ENCODE measurements at regions not wholly inside any gene's neighbourhood (a gene's known extent, or its start where the extent isn't known, plus 50 kb on each side); places are given as distances from the start of the nearest gene placed in this dataset.
A peak's percentile ranks its signal among the peaks of the same experiment; 100 is the strongest.

DNA sequence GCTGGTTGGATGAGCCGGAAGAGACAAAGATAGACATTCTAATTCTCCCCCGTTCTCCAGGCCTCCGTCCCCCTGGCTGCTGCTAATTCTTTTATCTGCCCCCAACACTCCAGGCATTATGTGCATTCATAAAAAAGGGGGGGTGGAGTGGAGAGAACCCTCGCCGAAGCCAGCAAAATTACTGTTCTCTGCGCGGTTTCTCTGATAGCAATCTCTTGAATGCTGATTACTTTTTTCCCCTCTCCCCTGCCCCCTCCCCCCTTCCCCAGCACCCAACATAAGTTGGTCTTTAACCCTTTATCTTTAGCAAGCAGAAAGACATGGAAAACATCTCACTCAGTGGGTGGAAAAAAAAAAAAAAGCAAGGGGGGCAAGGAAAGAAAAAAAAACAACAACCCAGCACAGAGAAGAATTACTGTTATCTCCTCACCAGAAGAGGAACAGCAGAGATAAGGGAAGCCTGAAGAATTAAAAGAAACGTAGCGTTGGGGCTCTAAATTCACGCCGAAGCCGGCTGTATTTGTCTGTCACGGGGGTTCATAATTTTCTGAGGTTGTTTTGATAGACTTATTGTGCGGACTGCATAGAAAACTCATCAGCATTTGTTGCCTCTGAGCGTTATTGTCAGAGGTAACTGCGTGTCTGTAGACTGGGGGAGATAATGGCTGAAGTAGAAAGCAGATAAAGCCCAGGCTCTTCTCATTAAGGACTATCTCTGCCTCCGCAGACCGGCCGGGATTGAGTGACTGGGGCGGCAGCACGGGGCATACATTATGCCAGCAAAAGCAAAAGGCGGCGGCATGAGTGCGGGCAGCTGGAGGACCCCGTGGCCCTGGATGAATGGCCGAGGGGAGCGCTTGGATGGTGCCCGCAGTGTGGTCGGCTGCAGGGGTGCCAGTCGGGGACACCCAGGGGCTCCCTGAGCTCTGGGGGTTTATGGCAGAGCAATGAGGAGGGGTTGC is 126.9 kb downstream of the MRM1 start:
- DNase-seq (ENCODE audit: low spot score) = no peak

DNA sequence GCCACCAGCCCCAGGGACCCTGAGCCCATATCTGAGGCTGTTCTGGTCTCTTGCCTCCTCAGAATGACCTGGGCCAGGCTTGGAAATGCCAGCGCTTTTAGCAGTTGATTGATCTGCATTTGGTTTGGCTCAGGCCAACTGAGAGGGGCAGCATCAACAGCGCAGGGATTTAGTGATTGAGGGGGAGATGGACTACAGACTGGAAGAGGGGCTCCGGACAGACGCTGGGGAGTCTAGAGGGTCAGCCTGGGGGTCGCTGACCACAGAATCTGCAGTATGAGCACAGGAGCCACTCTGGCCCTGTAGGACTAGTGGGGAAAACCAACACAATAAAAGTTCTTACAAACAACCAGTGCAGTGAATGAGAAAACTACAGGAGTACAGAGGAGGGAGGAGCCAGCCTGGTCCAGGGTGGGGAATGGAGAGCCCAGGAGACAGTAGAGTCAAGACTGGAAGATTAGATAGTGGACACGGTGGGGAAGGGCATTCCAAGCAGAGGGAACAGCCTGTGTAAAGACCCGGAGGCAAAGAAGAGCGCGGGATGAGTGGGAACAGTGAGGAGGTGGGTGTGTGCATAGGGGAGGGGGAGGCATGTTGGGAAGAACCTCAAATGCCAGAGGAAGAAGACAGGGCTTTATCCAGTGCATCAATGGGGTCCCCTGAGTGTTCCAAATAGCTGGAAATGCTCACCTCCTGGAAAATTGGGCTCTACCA is 128.9 kb downstream of the MRM1 start:
- no peak for DNase-seq (ENCODE audit: low spot score)

DNA sequence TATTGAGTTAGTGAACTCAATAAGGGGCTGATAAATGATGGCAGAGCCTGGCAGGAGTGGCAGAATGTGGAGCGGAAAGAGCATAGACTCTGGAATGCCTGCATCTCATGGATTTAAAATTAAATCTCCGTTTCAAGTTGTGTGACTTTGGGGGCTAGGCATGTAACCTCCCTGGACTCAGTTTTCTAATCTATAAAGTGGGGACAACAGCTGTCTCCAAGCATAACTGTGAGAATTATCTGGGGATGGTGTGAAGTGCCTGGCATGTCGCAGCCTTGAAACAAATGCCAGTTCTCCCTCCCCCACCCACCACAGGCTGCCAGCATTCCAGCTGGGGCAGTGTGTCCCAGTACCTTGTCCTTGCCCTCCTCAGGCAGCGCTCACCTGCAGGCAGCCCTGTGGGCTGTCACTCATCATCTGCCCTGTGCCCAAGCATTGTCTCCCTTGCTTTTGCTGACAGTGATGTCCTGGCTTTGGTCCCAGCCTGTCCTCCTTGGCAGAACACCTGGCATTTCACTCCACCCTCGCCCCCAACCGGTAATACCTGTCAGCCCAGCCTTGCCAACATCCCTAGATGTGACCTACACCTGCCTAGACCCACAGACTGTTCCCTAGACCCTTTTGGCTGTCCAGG is 129.6 kb downstream of the MRM1 start:
- no peak for DNase-seq (ENCODE audit: low spot score)

DNA sequence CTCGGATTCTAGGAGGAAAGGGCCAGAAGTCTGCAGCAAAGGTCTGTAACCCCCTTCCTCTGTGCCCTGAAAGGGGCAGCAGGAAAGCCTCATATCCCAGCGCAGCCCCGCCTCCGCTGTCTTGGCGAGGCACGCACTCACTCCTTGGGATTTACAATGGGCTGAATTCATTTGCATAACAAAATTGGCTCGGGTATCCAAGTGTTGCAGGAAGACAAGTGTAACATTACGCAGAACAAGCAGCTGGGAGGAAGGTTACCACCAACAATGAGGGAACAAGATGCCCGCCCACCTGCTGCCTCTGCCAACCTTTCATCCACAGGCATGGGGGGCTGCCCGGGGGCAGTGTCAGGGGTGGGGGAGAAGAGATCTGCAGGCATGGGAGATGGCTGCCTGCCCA is 130.4 kb downstream of the MRM1 start:
- DNase-seq (ENCODE audit: low spot score) = no peak

DNA sequence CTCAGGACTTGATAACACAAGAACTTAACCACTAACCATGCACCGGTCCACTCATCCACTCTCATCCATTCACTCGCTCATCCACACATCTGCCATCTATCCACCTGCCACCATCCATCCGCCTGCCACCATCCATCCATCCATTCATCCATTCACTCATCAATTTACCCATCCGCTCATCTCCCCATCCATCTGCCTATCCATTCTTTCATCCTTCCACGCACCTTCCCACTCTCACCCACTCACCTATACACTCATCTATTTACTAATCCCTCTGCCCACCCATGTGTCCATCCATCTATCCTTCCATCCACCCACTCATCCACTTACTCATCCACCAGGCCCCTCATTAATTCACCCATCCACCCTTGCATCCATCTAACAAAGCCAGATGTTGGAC is 131.0 kb downstream of the MRM1 start:
- DNase-seq (ENCODE audit: low spot score) = no peak

DNA sequence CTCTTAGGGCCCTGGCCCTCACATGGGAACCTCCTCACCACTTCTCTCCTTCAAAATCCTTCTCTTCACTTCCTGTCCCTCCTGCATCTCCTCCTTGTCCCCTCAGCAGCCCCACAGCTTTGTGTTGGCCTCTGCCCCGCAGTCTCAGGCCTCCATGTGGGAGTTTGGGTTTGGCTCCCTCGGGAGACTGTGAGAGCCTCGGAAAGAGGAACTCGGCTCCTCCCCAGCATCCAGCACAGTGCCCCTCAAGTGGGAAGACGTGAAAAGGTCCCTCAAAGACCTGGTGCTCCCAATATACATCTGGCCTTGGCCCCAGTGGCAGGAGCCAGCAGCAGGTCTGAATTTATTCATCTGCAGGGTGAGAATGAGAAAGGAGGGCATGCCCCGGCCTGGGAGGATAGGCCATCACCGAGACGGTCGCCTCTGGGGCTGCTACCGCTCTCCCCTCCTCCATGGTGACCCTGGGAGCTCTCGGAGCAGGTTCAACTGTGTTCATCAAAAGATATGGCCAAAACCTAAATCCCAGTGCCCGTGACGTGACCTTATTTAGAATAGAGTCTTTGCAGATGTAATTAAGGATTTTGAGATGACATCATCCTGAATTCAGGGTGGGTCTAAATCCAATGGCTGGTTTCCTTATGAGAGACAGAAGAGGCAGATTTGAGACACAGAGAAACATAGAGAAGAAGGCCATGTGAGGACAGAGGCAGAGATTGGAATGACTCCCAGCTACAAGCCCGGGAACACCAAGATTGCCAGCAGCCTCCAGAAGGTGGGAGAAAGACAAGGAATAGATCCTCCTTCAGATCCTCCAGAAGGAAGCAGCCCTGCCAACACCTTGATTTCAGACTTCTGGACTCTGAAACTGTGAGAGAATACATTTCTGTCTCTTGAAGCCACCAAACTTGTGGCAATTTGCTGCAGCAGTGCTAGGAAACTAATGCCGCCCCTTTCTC is 135.1 kb downstream of the MRM1 start:
- no peak for DNase-seq (ENCODE audit: low spot score)

DNA sequence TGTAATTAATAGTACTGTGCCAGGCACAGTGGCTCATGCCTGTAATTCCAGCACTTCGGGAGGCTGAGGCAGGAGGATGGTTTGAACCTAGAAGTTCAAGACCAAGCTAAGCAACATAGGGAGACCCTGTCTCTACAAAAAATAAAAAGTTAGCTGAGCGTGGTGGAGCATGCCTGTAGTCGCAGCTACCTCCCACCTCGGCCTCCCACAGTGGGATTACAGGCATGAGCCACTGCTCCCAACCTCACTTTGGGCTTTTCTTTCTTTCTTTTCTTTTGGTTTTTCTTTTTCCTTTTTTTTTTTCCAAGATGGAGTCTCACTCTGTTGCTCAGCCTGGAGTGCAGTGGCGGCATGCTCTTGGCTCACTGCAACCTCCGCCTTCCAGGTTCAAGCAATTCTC is 137.8 kb downstream of the MRM1 start:
- no peak for DNase-seq (ENCODE audit: low spot score)

DNA sequence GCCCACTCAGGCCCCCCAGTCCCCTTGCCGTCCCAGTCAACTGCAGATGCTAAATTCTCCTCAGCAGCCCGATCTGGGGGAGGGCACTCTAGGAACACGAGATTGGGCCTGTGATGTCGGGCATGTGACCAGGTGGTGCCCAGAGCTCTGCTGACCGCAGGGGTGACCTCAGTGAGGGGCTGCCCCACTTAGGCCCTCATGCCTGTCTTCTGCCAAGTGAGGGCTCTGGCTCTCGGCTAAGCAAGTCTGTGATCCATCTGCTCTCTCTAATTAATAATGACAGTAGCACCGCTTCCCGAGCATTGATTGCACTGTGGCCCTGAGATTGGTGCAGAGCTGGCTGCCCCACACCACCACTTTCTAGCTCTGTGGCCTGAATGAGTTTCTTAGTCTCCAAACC is 138.8 kb downstream of the MRM1 start:
- no peak for DNase-seq (ENCODE audit: low spot score)

DNA sequence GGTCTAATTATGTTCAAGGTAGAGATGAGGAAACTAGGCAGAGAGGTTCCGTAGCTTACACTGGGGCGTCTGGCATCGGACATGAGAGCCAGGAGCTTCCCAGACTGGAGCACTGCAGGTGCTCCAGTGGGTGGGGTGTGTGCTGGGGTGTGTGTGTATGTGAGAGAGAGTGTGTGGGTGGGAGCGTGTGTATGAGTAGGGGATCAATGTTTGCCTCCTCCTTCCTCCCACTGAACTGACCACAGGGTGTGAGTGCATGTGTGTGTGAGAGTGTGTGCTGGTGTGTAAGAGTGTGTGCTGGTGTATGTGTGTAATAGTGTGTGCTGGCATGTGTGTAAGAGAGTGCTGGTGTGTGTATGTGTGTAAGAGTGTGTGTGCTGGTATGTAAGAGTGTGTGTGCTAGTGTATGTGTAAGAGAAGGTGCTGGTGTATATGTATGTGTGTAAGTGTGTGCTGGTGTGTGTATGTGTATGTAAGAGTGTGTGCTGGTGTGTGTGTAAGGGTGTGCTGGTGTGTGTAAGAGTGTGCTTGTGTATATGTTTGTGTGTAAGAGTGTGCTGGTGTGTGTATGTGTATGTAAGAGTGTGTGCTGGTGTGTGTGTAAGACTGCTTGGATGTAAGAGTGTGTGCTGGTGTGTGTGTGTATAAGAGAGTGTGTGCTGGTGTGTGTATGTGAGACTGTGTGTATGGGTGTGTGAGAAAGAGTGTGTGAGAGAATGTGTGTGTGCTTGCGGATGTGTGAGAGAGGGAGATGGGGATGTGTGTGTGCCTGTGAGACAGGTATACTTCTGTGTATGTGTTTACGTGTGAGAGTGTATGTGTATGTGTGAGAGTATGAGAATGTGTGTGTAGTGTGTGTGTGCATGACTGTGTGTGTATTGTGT is 139.9 kb downstream of the MRM1 start:
- no peak for DNase-seq (ENCODE audit: low spot score)

DNA sequence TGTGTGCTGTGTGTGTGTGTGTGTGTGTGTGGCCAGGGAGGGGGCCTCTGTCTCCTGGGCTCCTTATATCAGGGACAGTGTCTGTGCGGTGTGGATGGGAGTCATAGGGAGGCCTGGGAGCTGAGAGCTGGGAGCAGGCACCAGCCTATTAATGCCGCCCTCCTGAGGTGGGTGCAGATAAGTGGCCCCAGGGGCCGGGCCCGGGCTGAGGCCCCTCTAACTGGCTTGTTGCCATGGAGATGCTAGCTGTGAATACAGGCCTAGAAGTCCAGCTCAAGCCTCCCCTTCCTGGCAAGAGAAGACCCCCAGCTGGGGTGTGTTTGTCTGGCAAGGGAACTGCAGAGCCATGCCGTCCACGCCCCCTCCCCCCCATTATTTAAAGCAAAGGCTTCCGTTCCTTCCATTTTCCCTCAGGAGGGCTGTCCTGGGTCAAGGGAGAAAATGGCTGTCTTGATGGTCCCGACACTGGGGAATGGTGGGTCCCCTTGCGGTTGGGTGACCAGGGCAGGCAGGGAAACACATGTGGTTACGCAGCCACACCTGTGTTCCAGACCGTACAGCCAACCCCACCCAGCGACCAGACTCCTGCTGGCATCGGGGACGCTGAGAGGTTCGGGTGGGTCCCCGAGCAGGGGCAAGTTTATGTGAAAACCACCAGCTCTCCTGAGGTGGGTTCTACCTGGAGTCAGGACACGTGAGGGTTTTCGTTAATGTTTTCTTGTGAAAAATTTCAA is 141.1 kb downstream of the MRM1 start:
- no peak for DNase-seq (ENCODE audit: low spot score)

DNA sequence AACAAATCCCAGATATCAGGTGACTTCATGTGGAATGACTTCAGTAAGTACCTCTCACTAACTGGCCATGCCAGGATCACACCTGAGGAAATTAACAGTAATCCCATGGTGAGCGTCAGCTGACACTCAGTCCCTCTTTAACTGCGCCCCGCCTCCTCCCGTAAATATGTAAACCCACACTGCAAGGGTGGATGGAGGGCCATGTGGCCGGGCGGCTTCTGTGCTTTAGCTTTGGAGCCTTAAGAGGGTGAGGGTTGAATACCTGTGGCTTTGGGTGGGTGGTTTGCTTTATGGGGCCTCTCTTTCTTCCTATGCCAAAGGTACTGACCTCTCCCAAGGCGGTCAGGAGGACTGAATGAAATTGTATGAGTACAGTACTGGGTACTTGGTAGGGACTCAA is 141.7 kb downstream of the MRM1 start:
- DNase-seq (ENCODE audit: low spot score) = no peak

DNA sequence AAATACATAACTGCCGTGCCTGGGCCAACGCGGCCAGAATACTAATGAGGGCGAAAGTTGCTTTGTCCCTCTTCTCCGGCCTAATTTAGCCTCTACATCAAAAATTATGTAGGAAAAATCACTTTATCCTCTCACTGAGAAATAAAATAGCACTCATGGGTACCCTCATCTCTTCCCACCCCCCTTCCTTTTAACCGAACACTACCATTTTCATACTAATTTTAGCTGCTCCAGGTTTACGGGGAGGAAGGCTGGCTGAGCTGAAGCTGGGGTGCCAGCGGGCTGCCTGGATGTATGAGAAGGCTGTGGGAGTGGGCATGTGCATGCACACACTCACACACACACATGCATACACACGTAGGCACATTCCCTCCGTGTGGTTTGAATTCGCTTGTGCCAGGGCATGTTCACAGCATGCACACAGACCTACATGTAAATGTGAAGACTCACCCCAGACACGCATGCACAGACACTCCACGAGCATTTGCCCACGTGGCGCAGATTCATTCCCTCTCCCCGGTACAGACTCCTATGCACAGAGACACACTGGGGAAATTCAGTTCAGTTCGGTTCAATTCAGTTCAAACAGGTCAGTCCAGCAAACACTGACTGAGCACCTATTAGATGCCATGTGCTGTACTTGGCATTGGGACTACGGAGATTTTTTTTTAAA is 145.1 kb downstream of the MRM1 start:
- DNase-seq (ENCODE audit: low spot score) = no peak

DNA sequence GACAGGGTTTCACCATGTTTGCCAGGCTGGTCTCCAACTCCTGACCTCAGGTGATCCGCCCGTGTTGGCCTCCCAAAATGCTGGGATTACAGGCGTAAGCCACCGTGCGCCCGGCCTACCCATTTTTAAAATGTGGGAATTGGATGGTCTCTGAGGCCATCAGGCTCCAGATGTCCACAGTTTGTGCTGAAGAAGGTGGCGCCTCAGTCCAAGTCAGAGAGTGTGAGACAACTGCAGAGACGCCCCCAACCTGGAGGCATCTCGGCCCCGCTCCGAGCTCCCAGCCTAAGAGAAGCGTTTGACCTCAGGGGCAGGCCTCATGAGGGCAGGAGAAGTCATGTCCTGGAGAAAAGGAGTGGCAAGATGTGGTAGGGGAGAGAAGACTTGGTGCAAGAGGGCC is 146.5 kb downstream of the MRM1 start:
- no peak for DNase-seq (ENCODE audit: low spot score)

DNA sequence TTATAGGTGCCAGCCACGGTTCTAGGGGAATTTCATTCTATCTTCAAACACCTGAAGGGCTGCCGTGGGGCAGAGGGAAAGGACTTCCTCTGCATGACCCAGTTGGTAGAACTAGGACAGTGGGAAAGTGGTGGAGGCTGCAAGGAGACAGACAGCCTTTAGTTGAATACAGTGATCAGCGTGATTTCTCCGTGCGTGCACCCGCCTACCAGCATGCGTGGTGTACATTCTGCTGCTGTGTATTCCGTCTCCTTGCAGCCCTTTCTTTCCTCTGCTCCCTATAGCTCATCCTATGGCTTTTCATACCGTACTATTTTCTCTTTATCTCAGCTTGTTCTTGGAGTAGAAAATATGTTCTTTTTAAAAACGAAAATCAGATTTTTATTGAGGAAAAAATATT is 146.9 kb downstream of the MRM1 start:
- DNase-seq (ENCODE audit: low spot score) = no peak

DNA sequence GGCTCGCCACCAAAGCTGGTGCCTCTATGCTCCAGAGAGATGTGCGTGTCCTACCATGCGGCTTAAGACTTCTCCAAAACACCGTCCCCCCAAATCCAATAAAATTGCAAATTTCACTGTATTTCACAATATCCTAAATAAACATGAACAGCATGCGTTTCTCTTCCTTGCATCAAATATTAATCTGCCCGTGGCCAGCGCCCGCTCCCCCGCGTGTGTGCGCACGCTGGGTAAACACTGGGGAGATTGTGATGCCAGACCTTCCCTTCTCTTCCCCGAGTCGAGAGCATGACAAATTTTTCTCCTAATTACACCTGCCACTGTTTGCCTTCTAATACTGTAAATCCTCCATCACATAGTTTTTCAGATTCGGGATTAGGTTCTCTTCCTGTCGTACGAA is 148.1 kb downstream of the MRM1 start:
- DNase-seq (ENCODE audit: low spot score) = no peak

DNA sequence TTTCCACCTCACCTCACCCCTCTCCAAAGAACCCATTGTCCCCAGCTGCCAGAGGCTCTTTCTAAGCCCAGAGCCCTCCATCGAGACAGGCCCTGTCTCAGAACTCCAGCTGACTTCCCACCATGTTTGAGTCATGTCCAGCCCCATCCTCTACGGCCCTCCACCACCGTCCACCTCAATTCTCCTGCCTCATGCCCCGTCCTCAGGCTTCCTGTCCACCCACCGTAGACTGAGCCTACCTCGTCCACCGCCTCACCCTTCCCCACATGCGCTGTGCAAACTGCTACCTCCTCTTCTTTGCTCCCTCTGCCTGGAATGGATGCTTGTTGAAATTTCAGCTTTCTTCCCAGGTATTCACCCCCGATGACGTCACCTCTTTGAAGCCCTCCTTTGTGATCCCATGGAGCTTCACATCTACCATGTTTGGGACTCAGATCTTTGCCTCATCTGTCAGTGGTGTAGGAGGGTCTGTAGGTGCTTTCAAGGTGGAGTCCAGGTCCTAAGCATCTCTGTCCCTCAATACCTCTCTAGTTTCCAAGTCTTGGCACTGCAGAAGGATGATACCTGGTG is 149.0 kb downstream of the MRM1 start:
- no peak for DNase-seq (ENCODE audit: low spot score)

DNA sequence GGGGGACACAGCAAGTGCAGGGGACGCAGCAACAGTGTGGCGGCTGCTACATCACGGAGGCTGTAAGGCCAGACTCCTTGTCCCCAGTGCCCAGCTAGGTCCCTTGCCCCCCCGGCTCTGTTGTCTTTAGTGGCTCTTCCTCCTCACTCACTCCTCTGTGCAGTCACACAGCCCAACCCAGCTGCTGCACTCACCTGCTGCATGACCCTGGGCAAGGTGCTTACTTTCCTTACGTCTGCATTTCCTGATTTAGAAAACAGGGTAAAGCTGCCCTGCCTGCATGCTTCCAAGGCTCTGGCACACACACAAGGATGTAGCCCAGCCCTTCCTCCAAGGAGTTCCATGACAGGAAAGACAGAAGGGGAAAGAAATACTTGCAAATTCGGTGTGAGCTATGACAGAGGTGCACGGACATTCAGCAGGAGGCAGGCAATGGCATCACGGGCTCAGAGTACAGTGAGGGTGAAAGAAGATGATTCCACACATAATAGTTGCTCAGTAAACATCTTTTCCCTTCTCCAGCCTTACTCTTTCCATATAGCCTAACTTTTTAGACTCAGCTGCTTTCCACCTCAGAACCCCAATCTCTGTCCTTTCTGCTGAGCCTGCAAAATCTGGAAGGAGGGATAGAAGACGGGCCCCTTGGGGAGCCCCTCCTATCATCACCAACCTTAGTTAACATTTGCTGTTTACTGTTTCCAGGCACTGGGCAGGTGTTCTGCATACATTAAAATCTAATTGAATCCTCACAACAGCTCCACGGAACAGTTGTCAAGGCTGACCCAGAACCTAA is 150.9 kb downstream of the MRM1 start:
- no peak for DNase-seq (ENCODE audit: low spot score)

DNA sequence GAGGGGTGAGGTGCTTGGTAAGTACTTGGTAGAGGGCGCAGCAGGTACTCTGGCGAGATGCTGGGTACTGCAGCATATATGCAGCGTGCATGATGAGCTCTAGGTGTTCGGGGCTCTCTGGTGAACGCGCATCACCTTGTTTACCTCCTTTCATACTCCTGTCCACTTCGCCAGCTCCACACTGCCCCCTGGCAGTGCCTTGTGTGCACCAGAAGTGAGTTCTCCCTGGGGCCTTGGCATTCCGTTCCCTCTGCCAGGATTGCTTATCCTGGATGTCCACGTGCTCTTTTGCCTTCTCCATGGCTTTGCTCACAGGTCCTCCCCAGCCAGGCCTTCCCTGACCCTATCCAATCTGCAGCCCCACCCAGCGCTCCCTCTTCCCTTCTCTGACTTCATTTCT is 154.2 kb downstream of the MRM1 start:
- peak; percentile 39 for DNase-seq (ENCODE audit: low spot score)

All from HuH-7 (cell line).